PC-9 (cell line): ENCODE measurements at regions not wholly inside any gene's neighbourhood (a gene's known extent, or its start where the extent isn't known, plus 50 kb on each side); places are given as distances from the start of the nearest gene placed in this dataset.

Source experiments
- BruUV-seq: library from RNA; stranded (reverse); fragments of 400-500 nt; replicated peaks from 2 replicates; lab custom pipeline; 2021; lab: Mats Ljungman, UMichigan
- CTCF ChIA-PET: fragments of 300-600 bp; sonication (Branson Sonifier 250); formaldehyde crosslinking; loops from one replicate; lab custom pipeline; 2022; ENCODE audit warnings: antibody characterized with exemption; lab: Charles Lee
- POLR2A ChIA-PET: fragments of 300-600 bp; sonication (Branson Sonifier 250); formaldehyde crosslinking; loops from one replicate; lab custom pipeline; 2022; ENCODE audit warnings: antibody characterized with exemption; ENCODE audit not compliant: unreplicated experiment; lab: Charles Lee
- DNase-seq, 2 experiments: peaks; one replicate each; pipeline versions ENCODE4 v3.0.0 to v3.0.0-alpha.2; 2015 to 2022; ENCODE audit warnings: mixed read lengths in 1 of 2
- H2AFZ ChIP-seq: fragments of 200-600 bp; sonication (generic); 2 replicates; pipeline ENCODE4 v1.8.1; 2017; ENCODE audit warnings: antibody characterized with exemption
- H3F3A ChIP-seq: fragments of 200-600 bp; sonication (generic); 2 replicates; pipeline ENCODE4 v1.8.1; 2017; ENCODE audit warnings: antibody characterized with exemption, mild to moderate bottlenecking, low read depth; ENCODE audit not compliant: insufficient read depth
- H3K27ac ChIP-seq: fragments of 200-600 bp; sonication (generic); 2 replicates; pipeline ENCODE4 v1.6.1; 2016; ENCODE audit warnings: mixed run types
- H3K27me3 ChIP-seq: fragments of 200-600 bp; sonication (generic); 2 replicates; pipeline ENCODE4 v1.6.1; 2016; ENCODE audit warnings: low read depth, mixed run types; ENCODE audit not compliant: insufficient read depth
- H3K36me3 ChIP-seq: fragments of 200-600 bp; sonication (generic); 2 replicates; pipeline ENCODE4 v1.6.1; 2016; ENCODE audit warnings: low read depth, mixed run types
- H3K4me1 ChIP-seq: fragments of 200-600 bp; sonication (generic); replicated peaks from 2 replicates; pipeline ENCODE4 v1.6.1; 2016; ENCODE audit warnings: mixed run types; ENCODE audit not compliant: insufficient read depth
- H3K4me2 ChIP-seq: fragments of 200-600 bp; sonication (generic); 2 replicates; pipeline ENCODE4 v1.6.1; 2017; ENCODE audit warnings: mixed run types
- H3K4me3 ChIP-seq: fragments of 200-600 bp; sonication (generic); 2 replicates; pipeline ENCODE4 v1.6.1; 2016; ENCODE audit warnings: mixed run types
- H3K79me2 ChIP-seq: fragments of 200-600 bp; sonication (generic); 2 replicates; pipeline ENCODE4 v1.6.1; 2017; ENCODE audit warnings: low read depth, mixed run types
- H3K9me2 ChIP-seq: fragments of 200-600 bp; sonication (generic); 2 replicates; pipeline ENCODE4 v1.8.1; 2017; ENCODE audit warnings: mild to moderate bottlenecking; ENCODE audit not compliant: insufficient read depth
- H3K9me3 ChIP-seq: fragments of 200-600 bp; sonication (generic); 2 replicates; pipeline ENCODE4 v1.8.1; 2016; ENCODE audit warnings: low read depth; ENCODE audit not compliant: insufficient read depth
- H4K20me1 ChIP-seq: fragments of 200-600 bp; sonication (generic); 2 replicates; pipeline ENCODE4 v1.8.1; 2017; ENCODE audit not compliant: insufficient read depth
- CTCF ChIP-seq: fragments of 200-600 bp; sonication (generic); conservative IDR thresholded peaks from 2 replicates; pipeline ENCODE4 v1.6.1; 2017; ENCODE audit warnings: mixed run types, antibody characterized with exemption, mild to moderate bottlenecking, moderate library complexity
- EZH2 ChIP-seq: fragments of 200-600 bp; sonication (generic); IDR thresholded peaks from 2 replicates; pipeline ENCODE4 v1.8.0; 2017; ENCODE audit warnings: antibody characterized with exemption, low read depth
- intact Hi-C: fragments of 100-400 bp; cut with micrococcal nuclease; formaldehyde crosslinking; loops from one replicate; pipeline ENCODE4 v1.10.0; 2022; ENCODE audit not compliant: unreplicated experiment

- H3K27me3 ChIP-seq = no peaks in the 10 kb centered on the region
- no peaks in the 10 kb centered on the region for H3F3A ChIP-seq
- no peak for DNase-seq
- H3K79me2 ChIP-seq = no peaks in the 10 kb centered on the region
- no TSS peak for BruUV-seq
- H3K4me1 ChIP-seq = no peaks in the 10 kb centered on the region
- TF ChIP-seq CTCF (peak; percentile 55), EZH2 (no peak)
- POLR2A ChIA-PET = interaction anchor here (0.6 kb wide), 1 partner anchor 79 kb away, joined by 3 read pairs; no protein-coding TSS in a partner anchor
- no peak overlapping the region for H2AFZ ChIP-seq
- no peak overlapping the region for H3K27ac ChIP-seq
- intact Hi-C loops = no loop called here
- 0 out of 2 replicates have a peak, but pooled peaks cover 4% of the 10 kb centered on the region for H3K9me3 ChIP-seq
- H3K36me3 ChIP-seq = no peaks in the 10 kb centered on the region
- CTCF ChIA-PET = no interaction called here
- H3K4me2 ChIP-seq = no peak overlapping the region
- no peaks in the 10 kb centered on the region for H4K20me1 ChIP-seq
- 0 out of 2 replicates have a peak, but pooled peaks cover 1% of the 10 kb centered on the region for H3K9me2 ChIP-seq
- no peak overlapping the region for H3K4me3 ChIP-seq
These were observed 110.1 kb upstream of the FBXO11 start for GRCh38 chr2:48016225-48017019.

- POLR2A ChIA-PET = interaction anchor here (0.6 kb wide), 1 partner anchor 193 kb away, joined by 3 read pairs; no protein-coding TSS in a partner anchor
- BruUV-seq = no TSS peak
These were observed 110.8 kb upstream of the FBXO11 start for GRCh38 chr2:48017136-48017535.

GRCh38 chr2:48018480-48018879 is 112.2 kb upstream of the FBXO11 start:
- H3K36me3 ChIP-seq = no peaks in the 10 kb centered on the region
- intact Hi-C loops = no loop called here
- BruUV-seq = no TSS peak
- H3K9me3 ChIP-seq = 0 out of 2 replicates have a peak, but pooled peaks cover 4% of the 10 kb centered on the region
- H3K4me1 ChIP-seq = no peaks in the 10 kb centered on the region
- no peaks in the 10 kb centered on the region for H3K79me2 ChIP-seq
- CTCF ChIA-PET = no interaction called here
- H3K27ac ChIP-seq = no peak overlapping the region
- no peak overlapping the region for H3K4me3 ChIP-seq
- no peaks in the 10 kb centered on the region for H3F3A ChIP-seq
- POLR2A ChIA-PET = no interaction called here
- no peaks in the 10 kb centered on the region for H4K20me1 ChIP-seq
- H3K9me2 ChIP-seq = no peaks in the 10 kb centered on the region
- TF ChIP-seq CTCF = no peak
- H2AFZ ChIP-seq = no peak overlapping the region
- H3K4me2 ChIP-seq = no peak overlapping the region
- peaks cover 4% of the 10 kb centered on the region; the same call in 1 of the 2 replicates for H3K27me3 ChIP-seq
- no peak for DNase-seq

More at GRCh38 chr2:48017136-48017535, 110.8 kb upstream of the FBXO11 start:
- Histone ChIP-seq H3K27me3 (0 out of 2 replicates have a peak, but pooled peaks cover 4% of the 10 kb centered on the region), H3K27ac (no peak overlapping the region), H3K4me1 (no peaks in the 10 kb centered on the region), H3K4me2 (no peak overlapping the region), H3F3A (no peaks in the 10 kb centered on the region), H3K9me3 (0 out of 2 replicates have a peak, but pooled peaks cover 4% of the 10 kb centered on the region), H2AFZ (0 out of 2 replicates have a peak overlapping the region, but pooled peaks have one; percentile 22), H3K9me2 (no peaks in the 10 kb centered on the region), H3K79me2 (no peaks in the 10 kb centered on the region), H4K20me1 (no peaks in the 10 kb centered on the region), H3K36me3 (no peaks in the 10 kb centered on the region), H3K4me3 (no peak overlapping the region)
- intact Hi-C loops = no loop called here
- DNase-seq = no peak
- CTCF ChIA-PET = no interaction called here
- no peak for TF ChIP-seq CTCF
- TF ChIP-seq EZH2 = no peak
